ENCODE measurements at regions not wholly inside any gene's neighbourhood (a gene's known extent, or its start where the extent isn't known, plus 50 kb on each side); places are given as distances from the start of the nearest gene placed in this dataset.
"Not testable (repeated sequence)": the region's sequence is repeated elsewhere in the genome, so short reads cannot be mapped to it uniquely, and the experiment has no call there.

- not testable (repeated sequence) for TF ChIP-seq POLR2A (IDR thresholded peaks at IDR 0.05)
- TF ChIP-seq, protein P1, sequence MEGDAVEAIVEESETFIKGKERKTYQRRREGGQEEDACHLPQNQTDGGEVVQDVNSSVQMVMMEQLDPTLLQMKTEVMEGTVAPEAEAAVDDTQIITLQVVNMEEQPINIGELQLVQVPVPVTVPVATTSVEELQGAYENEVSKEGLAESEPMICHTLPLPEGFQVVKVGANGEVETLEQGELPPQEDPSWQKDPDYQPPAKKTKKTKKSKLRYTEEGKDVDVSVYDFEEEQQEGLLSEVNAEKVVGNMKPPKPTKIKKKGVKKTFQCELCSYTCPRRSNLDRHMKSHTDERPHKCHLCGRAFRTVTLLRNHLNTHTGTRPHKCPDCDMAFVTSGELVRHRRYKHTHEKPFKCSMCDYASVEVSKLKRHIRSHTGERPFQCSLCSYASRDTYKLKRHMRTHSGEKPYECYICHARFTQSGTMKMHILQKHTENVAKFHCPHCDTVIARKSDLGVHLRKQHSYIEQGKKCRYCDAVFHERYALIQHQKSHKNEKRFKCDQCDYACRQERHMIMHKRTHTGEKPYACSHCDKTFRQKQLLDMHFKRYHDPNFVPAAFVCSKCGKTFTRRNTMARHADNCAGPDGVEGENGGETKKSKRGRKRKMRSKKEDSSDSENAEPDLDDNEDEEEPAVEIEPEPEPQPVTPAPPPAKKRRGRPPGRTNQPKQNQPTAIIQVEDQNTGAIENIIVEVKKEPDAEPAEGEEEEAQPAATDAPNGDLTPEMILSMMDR (IDR thresholded peaks at IDR 0.05): not testable (repeated sequence)
Measured at GRCh38 chr10:46154683-46155082, 108.6 kb upstream of the MSMB start.

All from Peyer's patch (tissue), 4 donors.